ENCODE measurements at regions not wholly inside any gene's neighbourhood (a gene's known extent, or its start where the extent isn't known, plus 50 kb on each side); places are given as distances from the start of the nearest gene placed in this dataset.

GRCh38 chr1:198887866-198888265 lies 249.0 kb downstream of the PTPRC start:
- peaks cover 0 to 4% (median 0%) of the 10 kb centered on the region in 3 donors for H3K36me3 ChIP-seq (ENCODE audit: control insufficient read depth in 3 of 3, insufficient read depth in 2 of 3, low read depth in 1 of 3, low read length in 3 of 3)
- H3K27me3 ChIP-seq (ENCODE audit: control insufficient read depth in 3 of 3, insufficient read depth in 3 of 3, low read length in 3 of 3): no peaks in the 10 kb centered on the region
- FAIRE-seq: no peak
- H3K4me3 ChIP-seq (ENCODE audit: low read depth in 1 of 3, low read length in 3 of 3): no peak overlapping the region
- WGBS, 3 donors: 64 to 89% (median 78%) methylated on average over 4 of the region's 4 CpGs
- no peaks in the 10 kb centered on the region for H3K4me1 ChIP-seq (ENCODE audit: control insufficient read depth in 3 of 3, insufficient read depth in 2 of 3, low read depth in 1 of 3, low read length in 2 of 3)
- no peak for DNase-seq
- H3K27ac ChIP-seq (ENCODE audit: low read depth in 1 of 3, low read length in 2 of 3): no peak overlapping the region
- no peaks in the 10 kb centered on the region for H3K9me3 ChIP-seq (ENCODE audit: control insufficient read depth in 2 of 2, insufficient read depth in 1 of 2, low read depth in 1 of 2, low read length in 1 of 2)

GRCh38 chr1:198888379-198888943 lies 249.6 kb downstream of the PTPRC start:
- Histone ChIP-seq H3K4me3 (ENCODE audit: low read depth in 1 of 3, low read length in 3 of 3) (no peak overlapping the region), H3K9me3 (ENCODE audit: control insufficient read depth in 2 of 2, insufficient read depth in 1 of 2, low read depth in 1 of 2, low read length in 1 of 2) (no peaks in the 10 kb centered on the region), H3K4me1 (ENCODE audit: control insufficient read depth in 3 of 3, insufficient read depth in 2 of 3, low read depth in 1 of 3, low read length in 2 of 3) (no peaks in the 10 kb centered on the region), H3K36me3 (ENCODE audit: control insufficient read depth in 3 of 3, insufficient read depth in 2 of 3, low read depth in 1 of 3, low read length in 3 of 3) (peaks cover 0 to 4% (median 0%) of the 10 kb centered on the region in 3 donors), H3K27me3 (ENCODE audit: control insufficient read depth in 3 of 3, insufficient read depth in 3 of 3, low read length in 3 of 3) (no peaks in the 10 kb centered on the region), H3K27ac (ENCODE audit: low read depth in 1 of 3, low read length in 2 of 3) (no peak overlapping the region)
- WGBS, 3 donors: 79 to 88% (median 84%) methylated on average over 3 of the region's 3 CpGs
- FAIRE-seq (no peak), DNase-seq (no peak)

DNA sequence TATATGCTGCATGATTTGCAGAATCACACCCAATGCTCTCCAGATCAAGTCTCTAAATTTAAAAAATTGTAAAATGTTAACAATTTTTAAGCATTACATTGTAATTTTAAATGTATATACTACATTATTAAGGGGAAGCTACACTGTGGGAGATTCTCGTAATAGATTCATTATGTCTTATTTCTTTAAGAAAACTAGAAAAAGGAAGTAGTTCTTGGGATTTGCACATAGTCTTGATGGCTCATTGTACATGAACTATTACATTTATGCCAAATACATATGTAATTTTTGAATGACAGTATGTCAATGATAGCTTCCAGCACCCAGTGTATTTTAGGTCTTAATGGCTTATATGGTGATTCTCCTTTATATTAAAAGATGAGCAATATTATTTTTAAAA lies 250.3 kb downstream of the PTPRC start:
- WGBS, 3 donors: 88 to 90% (median 90%) methylated on average over 1 of the region's 1 CpG

DNA sequence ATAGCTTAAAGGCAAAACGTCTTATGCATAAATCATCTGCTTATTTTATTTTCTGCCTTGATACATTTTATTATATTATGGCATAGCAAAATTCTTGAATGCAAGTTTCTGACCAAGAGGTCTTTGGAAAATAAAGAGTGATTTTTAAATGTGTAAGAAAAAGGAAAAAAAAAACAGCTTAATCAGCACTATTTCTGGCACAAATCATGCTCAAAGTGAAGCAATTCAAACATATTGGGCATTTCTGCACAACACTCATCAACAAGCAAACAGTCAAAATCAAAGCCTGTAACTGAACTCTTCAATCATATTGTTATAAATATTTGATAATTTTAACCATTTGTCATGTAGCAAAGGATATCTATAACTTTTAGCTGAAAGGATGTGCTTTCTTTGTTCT lies 250.9 kb downstream of the PTPRC start:
- DNase-seq: no peak
- 60 to 78% (median 77%) methylated on average over 1 of the region's 1 CpG for WGBS, 3 donors
- Histone ChIP-seq H3K4me3 (ENCODE audit: low read depth in 1 of 3, low read length in 3 of 3) (no peak overlapping the region), H3K4me1 (ENCODE audit: control insufficient read depth in 3 of 3, insufficient read depth in 2 of 3, low read depth in 1 of 3, low read length in 2 of 3) (no peaks in the 10 kb centered on the region), H3K27ac (ENCODE audit: low read depth in 1 of 3, low read length in 2 of 3) (no peak overlapping the region), H3K27me3 (ENCODE audit: control insufficient read depth in 3 of 3, insufficient read depth in 3 of 3, low read length in 3 of 3) (no peaks in the 10 kb centered on the region), H3K9me3 (ENCODE audit: control insufficient read depth in 2 of 2, insufficient read depth in 1 of 2, low read depth in 1 of 2, low read length in 1 of 2) (no peaks in the 10 kb centered on the region), H3K36me3 (ENCODE audit: control insufficient read depth in 3 of 3, insufficient read depth in 2 of 3, low read depth in 1 of 3, low read length in 3 of 3) (peaks cover 0 to 1% (median 0%) of the 10 kb centered on the region in 3 donors)
- no peak for FAIRE-seq

More for the DNA sequence above, 250.3 kb downstream of the PTPRC start:
- no peaks in the 10 kb centered on the region for H3K4me1 ChIP-seq (ENCODE audit: control insufficient read depth in 3 of 3, insufficient read depth in 2 of 3, low read depth in 1 of 3, low read length in 2 of 3)
- H3K27me3 ChIP-seq (ENCODE audit: control insufficient read depth in 3 of 3, insufficient read depth in 3 of 3, low read length in 3 of 3): no peaks in the 10 kb centered on the region
- H3K9me3 ChIP-seq (ENCODE audit: control insufficient read depth in 2 of 2, insufficient read depth in 1 of 2, low read depth in 1 of 2, low read length in 1 of 2): no peaks in the 10 kb centered on the region
- H3K27ac ChIP-seq (ENCODE audit: low read depth in 1 of 3, low read length in 2 of 3): no peak overlapping the region
- H3K36me3 ChIP-seq (ENCODE audit: control insufficient read depth in 3 of 3, insufficient read depth in 2 of 3, low read depth in 1 of 3, low read length in 3 of 3): peaks cover 0 to 4% (median 0%) of the 10 kb centered on the region in 3 donors
- FAIRE-seq (peak; percentile 74), DNase-seq (no peak)
- no peak overlapping the region for H3K4me3 ChIP-seq (ENCODE audit: low read depth in 1 of 3, low read length in 3 of 3)

DNA sequence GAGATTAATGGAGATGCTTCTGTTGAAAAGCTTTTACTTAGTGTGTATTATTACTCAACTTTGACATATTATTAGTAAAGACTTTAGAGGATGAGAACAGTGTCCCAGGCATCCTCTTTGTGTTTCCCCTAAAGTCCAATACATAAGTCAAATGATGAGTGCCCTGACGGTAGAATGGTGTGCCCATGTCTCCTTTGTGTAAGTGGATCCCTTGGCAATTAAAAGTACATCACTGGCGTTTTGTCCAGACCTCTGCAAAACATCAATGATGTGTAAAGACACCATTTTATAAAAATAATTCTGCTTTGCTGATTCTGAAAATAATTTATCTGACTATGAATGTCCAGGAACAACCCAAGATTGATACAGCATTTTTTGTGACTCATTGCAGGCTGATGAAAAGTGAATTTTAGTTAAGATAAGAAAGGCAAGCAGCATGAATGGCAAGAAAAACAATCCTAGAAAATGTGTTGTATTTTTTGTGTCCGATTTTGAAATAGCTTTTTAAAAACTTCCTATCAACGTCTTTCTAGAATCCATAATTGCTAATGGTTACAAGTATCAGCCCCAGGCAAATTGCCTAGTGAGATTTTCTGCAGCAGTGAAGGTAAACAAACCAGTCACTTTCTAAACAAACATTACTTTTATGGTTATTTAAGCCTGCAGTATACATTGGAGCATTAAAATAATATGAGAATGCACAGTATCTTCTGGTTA lies 251.5 kb downstream of the PTPRC start:
- H3K27me3 ChIP-seq (ENCODE audit: control insufficient read depth in 3 of 3, insufficient read depth in 3 of 3, low read length in 3 of 3): no peaks in the 10 kb centered on the region
- 44 to 61% (median 60%) methylated on average over 4 of the region's 4 CpGs for WGBS, 3 donors
- no peak overlapping the region for H3K4me3 ChIP-seq (ENCODE audit: low read depth in 1 of 3, low read length in 3 of 3)
- DNase-seq: no peak
- FAIRE-seq: no peak
- H3K9me3 ChIP-seq (ENCODE audit: control insufficient read depth in 2 of 2, insufficient read depth in 1 of 2, low read depth in 1 of 2, low read length in 1 of 2): no peaks in the 10 kb centered on the region
- H3K27ac ChIP-seq (ENCODE audit: low read depth in 1 of 3, low read length in 2 of 3): peak overlapping the region in 1 of 3 donors; percentile 14
- no peaks in the 10 kb centered on the region for H3K36me3 ChIP-seq (ENCODE audit: control insufficient read depth in 3 of 3, insufficient read depth in 2 of 3, low read depth in 1 of 3, low read length in 3 of 3)
- no peaks in the 10 kb centered on the region for H3K4me1 ChIP-seq (ENCODE audit: control insufficient read depth in 3 of 3, insufficient read depth in 2 of 3, low read depth in 1 of 3, low read length in 2 of 3)

- H3K9me3 ChIP-seq (ENCODE audit: control insufficient read depth in 2 of 2, insufficient read depth in 1 of 2, low read depth in 1 of 2, low read length in 1 of 2): no peaks in the 10 kb centered on the region
- no peak overlapping the region for H3K4me3 ChIP-seq (ENCODE audit: low read depth in 1 of 3, low read length in 3 of 3)
- WGBS, 3 donors: 30 to 62% (median 48%) methylated on average over 1 of the region's 1 CpG
- H3K27me3 ChIP-seq (ENCODE audit: control insufficient read depth in 3 of 3, insufficient read depth in 3 of 3, low read length in 3 of 3): no peaks in the 10 kb centered on the region
- DNase-seq (no peak), FAIRE-seq (no peak)
- no peaks in the 10 kb centered on the region for H3K4me1 ChIP-seq (ENCODE audit: control insufficient read depth in 3 of 3, insufficient read depth in 2 of 3, low read depth in 1 of 3, low read length in 2 of 3)
- no peaks in the 10 kb centered on the region for H3K36me3 ChIP-seq (ENCODE audit: control insufficient read depth in 3 of 3, insufficient read depth in 2 of 3, low read depth in 1 of 3, low read length in 3 of 3)
- no peak overlapping the region for H3K27ac ChIP-seq (ENCODE audit: low read depth in 1 of 3, low read length in 2 of 3)
These were observed 253.2 kb downstream of the PTPRC start for GRCh38 chr1:198892065-198892464.

DNA sequence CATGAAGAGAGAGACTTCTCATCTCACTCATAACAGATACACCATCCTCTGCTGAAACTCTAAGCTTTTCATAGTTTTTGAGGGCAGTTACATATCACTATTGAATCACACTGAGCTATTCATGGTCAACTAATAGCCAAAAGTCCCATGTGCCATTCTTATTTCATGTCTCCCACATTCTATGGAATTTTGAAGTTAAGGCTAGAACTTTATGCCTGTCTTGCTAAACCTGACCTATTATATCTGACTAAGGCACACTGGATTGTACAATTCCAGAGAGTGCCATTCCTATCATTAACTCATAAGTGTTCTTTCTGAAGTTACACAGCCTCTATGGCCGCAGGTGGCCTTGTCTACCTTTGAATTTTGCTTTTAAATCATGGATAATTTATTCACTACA lies 254.3 kb downstream of the PTPRC start:
- Histone ChIP-seq H3K27me3 (ENCODE audit: control insufficient read depth in 3 of 3, insufficient read depth in 3 of 3, low read length in 3 of 3) (no peaks in the 10 kb centered on the region), H3K4me1 (ENCODE audit: control insufficient read depth in 3 of 3, insufficient read depth in 2 of 3, low read depth in 1 of 3, low read length in 2 of 3) (no peaks in the 10 kb centered on the region), H3K36me3 (ENCODE audit: control insufficient read depth in 3 of 3, insufficient read depth in 2 of 3, low read depth in 1 of 3, low read length in 3 of 3) (no peaks in the 10 kb centered on the region), H3K9me3 (ENCODE audit: control insufficient read depth in 2 of 2, insufficient read depth in 1 of 2, low read depth in 1 of 2, low read length in 1 of 2) (no peaks in the 10 kb centered on the region), H3K27ac (ENCODE audit: low read depth in 1 of 3, low read length in 2 of 3) (no peak overlapping the region), H3K4me3 (ENCODE audit: low read depth in 1 of 3, low read length in 3 of 3) (no peak overlapping the region)
- FAIRE-seq (no peak), DNase-seq (no peak)
- WGBS, 3 donors: 63 to 92% (median 89%) methylated on average over 1 of the region's 1 CpG

GRCh38 chr1:198893763-198894444 lies 255.1 kb downstream of the PTPRC start:
- DNase-seq: no peak
- no peaks in the 10 kb centered on the region for H3K36me3 ChIP-seq (ENCODE audit: control insufficient read depth in 3 of 3, insufficient read depth in 2 of 3, low read depth in 1 of 3, low read length in 3 of 3)
- H3K27ac ChIP-seq (ENCODE audit: low read depth in 1 of 3, low read length in 2 of 3): no peak overlapping the region
- WGBS, 3 donors: 95 to 97% (median 96%) methylated on average over 4 of the region's 4 CpGs
- H3K4me1 ChIP-seq (ENCODE audit: control insufficient read depth in 3 of 3, insufficient read depth in 2 of 3, low read depth in 1 of 3, low read length in 2 of 3): no peaks in the 10 kb centered on the region
- FAIRE-seq: no peak
- no peaks in the 10 kb centered on the region for H3K9me3 ChIP-seq (ENCODE audit: control insufficient read depth in 2 of 2, insufficient read depth in 1 of 2, low read depth in 1 of 2, low read length in 1 of 2)
- no peaks in the 10 kb centered on the region for H3K27me3 ChIP-seq (ENCODE audit: control insufficient read depth in 3 of 3, insufficient read depth in 3 of 3, low read length in 3 of 3)
- H3K4me3 ChIP-seq (ENCODE audit: low read depth in 1 of 3, low read length in 3 of 3): no peak overlapping the region
